ENCODE measurements at regions not wholly inside any gene's neighbourhood (a gene's known extent, or its start where the extent isn't known, plus 50 kb on each side); places are given as distances from the start of the nearest gene placed in this dataset.

DNA sequence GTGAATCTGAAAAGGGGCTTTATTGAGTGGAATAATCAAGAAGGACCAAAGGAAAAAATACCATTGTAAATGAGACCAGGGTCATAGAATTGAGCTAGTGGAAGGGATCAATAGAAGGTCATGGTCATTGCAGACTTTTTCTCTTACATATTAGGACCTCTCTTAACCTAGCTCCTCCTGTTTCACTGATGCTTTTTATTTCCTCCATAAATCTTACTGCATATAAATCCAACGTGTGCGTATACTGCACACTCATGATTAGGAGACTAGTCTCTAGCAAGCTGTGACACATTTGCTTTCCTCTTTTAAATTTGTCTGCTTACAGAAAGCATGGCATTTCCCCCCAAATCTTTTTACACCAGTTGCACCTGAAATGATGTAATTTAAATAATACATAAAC is 179.6 kb upstream of the B3GALT2 start:
- TF ChIP-seq ZFP30 (CRISPR knock-in tag; IDR thresholded peaks at IDR 0.05): no peak
- no peak for TF ChIP-seq OSR1 (CRISPR knock-in tag; IDR thresholded peaks at IDR 0.05)
- TF ChIP-seq ARNTL (CRISPR knock-in tag; IDR thresholded peaks at IDR 0.05; ENCODE audit: borderline replicate concordance, low read depth): no peak
- TF ChIP-seq RARB (CRISPR knock-in tag; IDR thresholded peaks at IDR 0.05): no peak
- TF ChIP-seq ZNF70 (CRISPR knock-in tag; IDR thresholded peaks at IDR 0.05): no peak
- TF ChIP-seq, protein P1, sequence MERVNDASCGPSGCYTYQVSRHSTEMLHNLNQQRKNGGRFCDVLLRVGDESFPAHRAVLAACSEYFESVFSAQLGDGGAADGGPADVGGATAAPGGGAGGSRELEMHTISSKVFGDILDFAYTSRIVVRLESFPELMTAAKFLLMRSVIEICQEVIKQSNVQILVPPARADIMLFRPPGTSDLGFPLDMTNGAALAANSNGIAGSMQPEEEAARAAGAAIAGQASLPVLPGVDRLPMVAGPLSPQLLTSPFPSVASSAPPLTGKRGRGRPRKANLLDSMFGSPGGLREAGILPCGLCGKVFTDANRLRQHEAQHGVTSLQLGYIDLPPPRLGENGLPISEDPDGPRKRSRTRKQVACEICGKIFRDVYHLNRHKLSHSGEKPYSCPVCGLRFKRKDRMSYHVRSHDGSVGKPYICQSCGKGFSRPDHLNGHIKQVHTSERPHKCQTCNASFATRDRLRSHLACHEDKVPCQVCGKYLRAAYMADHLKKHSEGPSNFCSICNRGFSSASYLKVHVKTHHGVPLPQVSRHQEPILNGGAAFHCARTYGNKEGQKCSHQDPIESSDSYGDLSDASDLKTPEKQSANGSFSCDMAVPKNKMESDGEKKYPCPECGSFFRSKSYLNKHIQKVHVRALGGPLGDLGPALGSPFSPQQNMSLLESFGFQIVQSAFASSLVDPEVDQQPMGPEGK (CRISPR knock-in tag; IDR thresholded peaks at IDR 0.05; ENCODE audit: borderline replicate concordance): no peak
